Activated T-cell treated with anti-CD3 and anti-CD28 coated beads, Interleukin-2, amount 50 U/mL, for 72 hours (primary cell): ENCODE measurements at regions not wholly inside any gene's neighbourhood (a gene's known extent, or its start where the extent isn't known, plus 50 kb on each side); places are given as distances from the start of the nearest gene placed in this dataset.

Source experiments
- ATAC-seq, 2 donors: fragments of 150-1000 bp; cut with Tn5 transposase; replicated peaks in 1 of 2; 2 replicates each; pipeline ENCODE4 v1.10.0; 2021; ENCODE audit warnings: moderate library complexity in 2 of 2, mild to moderate bottlenecking in 1 of 2
- DNase-seq, 2 donors: peaks; one replicate each; pipeline ENCODE4 v3.0.0; 2021 to 2022; ENCODE audit warnings: mixed read lengths in 1 of 2
- H3K27ac Mint-ChIP-seq: one replicate; pipeline ENCODE4 v1.8.0; 2022; ENCODE audit warnings: mild to moderate bottlenecking, moderate library complexity, mixed read lengths
- H3K27me3 Mint-ChIP-seq: one replicate; pipeline ENCODE4 v1.8.0; 2022; ENCODE audit warnings: low read depth, mixed read lengths
- H3K36me3 Mint-ChIP-seq, 2 donors: one replicate each; pipeline ENCODE4 v1.8.0; 2022; ENCODE audit warnings: mixed read lengths in 2 of 2, mild to moderate bottlenecking in 1 of 2; ENCODE audit not compliant: insufficient read depth in 2 of 2
- H3K4me1 Mint-ChIP-seq: one replicate; pipeline ENCODE4 v1.8.0; 2022; ENCODE audit warnings: low read depth, mixed read lengths
- H3K4me3 Mint-ChIP-seq, 2 donors: one replicate each; pipeline ENCODE4 v1.8.0; 2022; ENCODE audit warnings: mild to moderate bottlenecking in 2 of 2, mixed read lengths in 2 of 2, moderate library complexity in 2 of 2
- H3K9me3 Mint-ChIP-seq, 2 donors: one replicate each; pipeline ENCODE4 v1.8.0; 2022; ENCODE audit warnings: mixed read lengths in 2 of 2

DNA sequence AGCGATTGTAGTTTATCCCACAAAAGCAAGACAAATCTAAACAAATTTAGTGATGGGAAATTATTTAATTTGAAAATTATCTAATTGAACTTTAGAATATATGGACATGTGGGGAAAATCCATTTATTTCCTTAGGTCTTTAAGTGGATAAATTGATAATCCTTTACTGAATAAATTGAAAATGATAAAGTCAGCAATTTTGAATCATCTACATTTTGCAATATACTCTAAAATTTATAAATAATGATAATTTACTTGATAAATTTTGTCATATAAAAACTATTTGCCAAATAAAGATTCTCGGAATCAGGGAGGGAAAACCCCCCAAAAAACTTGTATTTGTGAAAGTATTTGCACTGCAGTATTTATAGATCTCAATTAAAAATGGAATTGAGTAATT lies 875.3 kb upstream of the SLITRK5 start:
- Mint-ChIP-seq H3K4me3 (no peak overlapping the region), H3K27me3 (no peaks in the 10 kb centered on the region), H3K36me3 (peaks cover 0 to 3% of the 10 kb centered on the region in 2 donors), H3K27ac (no peak overlapping the region), H3K4me1 (no peaks in the 10 kb centered on the region), H3K9me3 (peaks cover 7 to 14% of the 10 kb centered on the region in 2 donors)
- no peak for DNase-seq
- no peak for ATAC-seq

DNA sequence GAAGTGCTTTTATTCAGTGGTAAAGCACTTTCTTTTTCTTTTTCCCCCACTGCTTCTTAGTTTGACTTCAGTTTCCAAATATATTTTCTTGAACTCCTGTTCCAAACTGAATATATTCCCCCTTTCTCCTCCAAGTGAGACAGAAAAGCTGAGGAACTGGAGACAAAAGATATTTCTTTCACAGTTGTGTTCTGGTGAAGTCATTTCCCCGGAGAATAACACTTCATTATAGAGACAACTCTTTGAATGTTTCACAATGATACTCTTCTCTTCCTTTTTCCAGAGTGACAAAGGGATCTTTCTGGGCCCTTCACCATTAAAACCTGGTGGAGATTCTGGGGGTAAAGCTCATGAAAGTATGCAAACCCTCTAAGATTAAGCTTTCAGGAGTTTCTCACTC lies 860.8 kb upstream of the SLITRK5 start:
- no peaks in the 10 kb centered on the region for H3K36me3 Mint-ChIP-seq
- no peak for ATAC-seq
- no peak for DNase-seq
- no peak overlapping the region for H3K4me3 Mint-ChIP-seq
- H3K27ac Mint-ChIP-seq = no peak overlapping the region
- peaks cover 1 to 11% of the 10 kb centered on the region in 2 donors for H3K9me3 Mint-ChIP-seq
- H3K27me3 Mint-ChIP-seq = no peaks in the 10 kb centered on the region
- H3K4me1 Mint-ChIP-seq = no peaks in the 10 kb centered on the region

DNA sequence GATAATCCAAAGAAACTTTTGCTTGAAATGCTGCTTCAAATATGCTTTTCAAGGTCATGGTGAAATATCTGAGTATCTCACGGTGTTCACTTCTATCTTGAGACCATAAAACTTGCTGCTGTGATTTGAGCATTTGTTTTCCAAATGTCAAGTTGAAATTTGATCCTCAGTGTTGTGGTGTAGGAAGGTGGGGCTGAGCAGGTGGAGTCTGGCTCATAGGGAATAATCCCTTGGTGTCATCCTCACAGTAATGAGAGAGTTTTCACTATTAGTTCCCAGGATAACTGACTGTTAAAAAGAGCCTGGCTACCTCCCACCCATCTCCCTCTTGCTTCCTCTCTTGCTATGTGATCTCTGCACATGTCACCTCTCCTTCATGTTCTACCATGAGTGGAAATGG lies 858.0 kb upstream of the SLITRK5 start:
- no peak for ATAC-seq
- no peaks in the 10 kb centered on the region for H3K4me1 Mint-ChIP-seq
- no peaks in the 10 kb centered on the region for H3K27me3 Mint-ChIP-seq

DNA sequence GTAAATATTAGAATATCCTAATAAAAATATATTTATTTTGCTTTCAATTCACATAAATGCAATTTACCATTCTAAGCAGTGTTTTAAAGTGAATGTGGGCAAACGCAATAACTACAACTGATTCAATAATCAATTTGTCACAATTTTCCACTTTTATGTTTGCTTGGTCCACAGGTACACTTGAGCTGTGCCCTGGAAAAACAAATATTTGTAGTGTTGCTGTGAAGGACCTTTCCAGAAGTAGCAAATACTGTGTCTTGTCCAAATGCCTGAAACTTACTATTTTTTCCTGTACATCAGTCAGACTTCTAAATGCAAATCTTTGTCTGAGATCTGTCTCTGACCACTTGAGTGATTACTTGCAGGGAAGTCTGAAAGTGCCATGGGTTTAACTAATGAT lies 845.8 kb upstream of the SLITRK5 start:
- Mint-ChIP-seq H3K27me3 (no peaks in the 10 kb centered on the region), H3K9me3 (peaks cover 6 to 9% of the 10 kb centered on the region in 2 donors), H3K27ac (no peak overlapping the region), H3K4me1 (no peaks in the 10 kb centered on the region), H3K4me3 (no peak overlapping the region), H3K36me3 (no peaks in the 10 kb centered on the region)
- no peak for DNase-seq
- ATAC-seq = no peak

More for the DNA sequence above, 858.0 kb upstream of the SLITRK5 start:
- Mint-ChIP-seq H3K9me3 (peaks cover 3 to 9% of the 10 kb centered on the region in 2 donors), H3K4me3 (no peak overlapping the region), H3K36me3 (no peaks in the 10 kb centered on the region), H3K27ac (no peak overlapping the region)
- no peak for DNase-seq

DNA sequence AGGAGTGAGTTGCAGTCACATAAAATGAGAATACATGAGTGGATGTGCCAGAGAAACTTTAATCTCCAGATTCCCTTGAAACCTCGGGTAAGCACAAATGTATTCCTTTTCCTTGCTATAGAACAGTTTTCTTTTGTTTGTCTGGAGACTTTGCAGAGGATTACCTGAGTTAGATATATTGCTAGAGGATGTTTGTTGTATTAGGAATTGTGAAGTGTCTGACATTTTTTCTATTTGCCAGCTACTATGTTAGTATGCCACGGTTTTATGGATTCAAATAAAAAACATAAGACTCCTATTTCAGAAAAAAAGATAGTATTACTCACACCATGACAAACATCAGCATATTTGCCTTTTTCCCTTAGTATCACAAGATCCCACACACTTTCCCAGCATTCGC lies 844.9 kb upstream of the SLITRK5 start:
- Mint-ChIP-seq H3K4me1 (no peaks in the 10 kb centered on the region), H3K27ac (no peak overlapping the region), H3K9me3 (peaks cover 4 to 9% of the 10 kb centered on the region in 2 donors), H3K27me3 (no peaks in the 10 kb centered on the region), H3K4me3 (no peak overlapping the region), H3K36me3 (no peaks in the 10 kb centered on the region)
- DNase-seq = no peak
- ATAC-seq = no peak

DNA sequence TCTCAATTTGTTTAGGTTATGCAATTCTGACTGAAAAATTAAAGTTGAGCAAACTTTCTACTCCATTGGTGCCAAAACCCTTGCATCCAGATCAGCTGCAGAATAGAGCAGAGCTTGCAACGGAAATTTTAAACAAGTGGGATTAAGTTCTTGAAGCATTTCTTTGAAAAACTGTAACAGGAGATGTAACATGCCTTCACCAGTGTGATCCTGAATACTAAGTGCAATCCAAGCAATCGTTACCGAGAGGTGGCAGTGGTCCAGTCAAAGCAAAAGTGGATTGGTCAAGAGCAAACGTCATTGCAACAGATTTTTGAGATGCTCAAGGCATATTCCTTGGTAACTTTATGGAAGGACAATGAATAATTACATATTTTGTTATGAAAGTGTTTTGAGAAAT lies 841.1 kb upstream of the SLITRK5 start:
- DNase-seq = no peak
- Mint-ChIP-seq H3K4me1 (no peaks in the 10 kb centered on the region), H3K27ac (no peak overlapping the region), H3K4me3 (no peak overlapping the region), H3K36me3 (no peaks in the 10 kb centered on the region), H3K27me3 (no peaks in the 10 kb centered on the region), H3K9me3 (peaks cover 2 to 4% of the 10 kb centered on the region in 2 donors)
- no peak for ATAC-seq

DNA sequence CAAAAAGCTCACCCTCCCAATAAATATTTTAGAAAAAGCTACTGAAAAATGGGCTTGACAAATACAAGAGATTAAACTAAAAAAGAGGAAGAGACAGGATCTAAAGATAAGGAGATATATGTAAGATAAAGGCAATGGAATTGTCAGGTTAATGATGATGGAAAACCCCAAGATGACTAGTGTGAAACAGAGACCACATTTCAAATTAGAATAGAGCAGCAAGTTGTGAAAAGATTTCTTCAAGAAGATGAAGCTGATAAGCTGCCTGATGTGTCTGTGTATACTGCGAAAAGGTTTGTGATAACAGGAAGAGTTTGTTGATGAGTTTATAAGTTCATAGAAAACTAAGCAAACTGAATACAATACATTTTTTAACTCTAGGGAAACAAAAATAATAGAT lies 840.1 kb upstream of the SLITRK5 start:
- H3K27me3 Mint-ChIP-seq = no peaks in the 10 kb centered on the region
- ATAC-seq (no peak), DNase-seq (no peak)
- no peak overlapping the region for H3K27ac Mint-ChIP-seq
- H3K4me1 Mint-ChIP-seq = no peaks in the 10 kb centered on the region
- no peak overlapping the region for H3K4me3 Mint-ChIP-seq
- H3K9me3 Mint-ChIP-seq = peaks cover 5 to 6% of the 10 kb centered on the region in 2 donors
- H3K36me3 Mint-ChIP-seq = no peaks in the 10 kb centered on the region

DNA sequence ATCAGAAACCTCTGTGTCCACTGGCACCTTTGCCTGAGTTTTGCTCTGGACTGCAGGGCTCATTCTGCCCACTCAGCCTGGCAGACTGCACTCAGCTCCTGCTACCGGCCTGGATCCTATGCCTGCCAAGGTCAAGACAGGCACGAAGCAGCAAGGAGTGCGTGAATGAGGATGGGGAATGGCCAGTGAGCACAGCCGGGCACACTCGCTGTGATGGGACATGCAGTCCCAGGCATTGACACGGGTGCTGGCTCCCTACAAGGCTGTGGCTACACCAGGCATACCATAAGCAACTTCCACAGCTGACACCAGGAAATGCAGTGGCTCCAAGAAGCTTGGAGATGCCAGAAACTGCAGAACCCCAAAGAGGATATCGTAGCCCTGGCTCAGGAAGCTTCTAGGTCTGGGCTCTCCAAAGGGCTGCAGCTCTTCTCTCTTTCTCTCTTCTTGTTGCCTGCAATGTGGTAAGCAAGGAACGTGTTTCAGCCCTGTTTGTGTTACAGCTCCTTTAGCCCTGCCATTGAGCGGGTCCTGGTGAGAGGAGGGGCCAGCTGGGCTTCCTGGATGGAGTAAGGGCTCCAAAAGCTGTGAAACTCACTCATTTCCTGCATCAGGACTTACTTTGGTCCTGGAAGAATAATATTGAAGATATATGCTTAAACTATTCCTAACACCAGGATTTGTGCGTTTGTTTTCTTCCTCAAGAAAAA lies 832.6 kb upstream of the SLITRK5 start:
- Mint-ChIP-seq H3K27me3 (no peaks in the 10 kb centered on the region), H3K36me3 (peaks cover 0 to 2% of the 10 kb centered on the region in 2 donors), H3K4me1 (no peaks in the 10 kb centered on the region), H3K4me3 (no peak overlapping the region), H3K27ac (no peak overlapping the region), H3K9me3 (peaks cover 4 to 10% of the 10 kb centered on the region in 2 donors)
- DNase-seq (no peak), ATAC-seq (no peak)

DNA sequence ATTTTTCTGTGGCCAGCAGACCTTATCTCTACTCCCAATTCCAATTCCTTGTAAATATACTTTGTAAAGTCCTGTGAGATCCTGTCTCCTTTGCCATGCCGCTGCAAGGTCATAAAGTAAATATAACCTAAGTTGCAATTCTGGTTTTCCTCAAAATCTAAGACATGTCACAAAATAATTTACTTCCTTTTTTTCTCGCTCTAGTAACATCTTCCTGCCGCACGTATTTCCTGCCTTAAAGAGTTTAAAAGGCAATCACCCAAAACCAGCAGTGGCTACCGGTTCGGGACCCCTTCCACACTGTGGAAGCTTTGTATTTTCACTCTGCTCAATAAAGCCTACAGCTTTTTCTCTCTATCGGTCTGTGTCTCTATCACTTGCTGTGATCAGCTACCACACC lies 832.0 kb upstream of the SLITRK5 start:
- H3K27me3 Mint-ChIP-seq = no peaks in the 10 kb centered on the region

DNA sequence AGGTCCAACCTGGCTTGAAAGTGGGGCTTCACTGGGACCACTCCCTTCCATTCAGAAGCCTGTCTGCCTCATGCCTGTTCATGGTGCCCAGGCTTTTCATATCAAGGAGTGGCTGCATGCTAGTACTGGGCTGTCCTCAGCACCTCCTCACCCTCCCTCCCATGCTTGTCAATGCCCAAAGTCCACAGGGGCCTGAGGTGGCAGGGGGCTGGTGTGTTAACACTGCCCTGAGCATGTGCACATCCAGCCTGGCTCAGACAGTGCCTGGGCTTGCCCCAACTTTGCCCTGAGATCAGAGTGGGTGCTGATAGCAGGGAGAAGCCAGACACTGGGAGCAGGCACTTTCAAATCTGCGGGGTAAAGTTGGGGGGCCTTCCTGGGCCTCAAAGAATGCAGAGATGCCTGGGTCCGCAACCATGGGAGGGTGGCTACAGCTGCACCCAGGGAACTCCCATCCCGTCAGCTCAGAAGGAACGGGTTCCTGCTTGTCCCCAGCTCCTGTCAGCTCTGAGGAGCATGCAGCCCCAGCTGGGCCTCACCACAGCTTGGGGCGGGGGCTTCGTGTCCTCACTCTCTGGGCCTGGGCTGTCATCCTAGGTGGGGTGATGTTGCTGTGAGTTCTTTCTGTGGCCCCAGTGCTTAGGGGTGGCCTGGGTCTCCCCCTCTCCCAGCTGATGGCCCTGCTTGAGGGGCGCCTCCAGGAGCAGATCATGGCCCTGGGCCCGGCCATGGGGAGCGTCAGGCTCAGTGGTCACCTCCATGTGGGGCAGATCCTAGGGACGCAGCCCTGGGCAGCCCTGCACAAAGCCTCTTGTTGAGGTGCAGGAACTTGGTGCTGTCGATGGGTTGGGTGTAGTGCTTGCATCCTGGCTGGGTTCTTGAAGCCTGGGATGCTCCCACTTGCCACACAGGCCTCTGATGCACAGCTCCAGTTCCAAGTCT lies 830.6 kb upstream of the SLITRK5 start:
- no peak for ATAC-seq

More for the DNA sequence above, 832.0 kb upstream of the SLITRK5 start:
- H3K27ac Mint-ChIP-seq = no peak overlapping the region
- H3K4me1 Mint-ChIP-seq = no peaks in the 10 kb centered on the region
- peaks cover 0 to 2% of the 10 kb centered on the region in 2 donors for H3K36me3 Mint-ChIP-seq
- peaks cover 4 to 10% of the 10 kb centered on the region in 2 donors for H3K9me3 Mint-ChIP-seq
- ATAC-seq = no peak
- DNase-seq = no peak
- no peak overlapping the region for H3K4me3 Mint-ChIP-seq

DNA sequence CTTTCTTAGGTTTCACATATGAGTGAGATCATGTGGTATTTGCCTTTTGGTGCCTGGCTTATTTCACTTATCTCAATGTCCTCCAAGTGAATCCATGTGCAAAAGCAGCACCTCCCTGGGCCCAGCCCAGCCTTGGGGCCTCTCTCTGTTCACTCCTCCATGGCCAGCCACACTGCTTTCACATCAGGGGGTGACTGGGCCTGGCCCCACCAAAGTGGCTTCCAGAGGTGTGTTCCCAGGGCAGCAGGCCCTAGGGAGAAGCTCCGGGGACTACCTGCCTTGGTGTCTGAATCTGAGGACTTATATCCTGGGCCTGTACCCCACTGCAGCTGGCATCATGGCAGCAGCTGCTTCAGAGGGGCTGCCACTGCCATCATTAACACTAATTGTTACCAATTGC lies 829.9 kb upstream of the SLITRK5 start:
- Mint-ChIP-seq H3K4me1 (no peaks in the 10 kb centered on the region), H3K36me3 (peaks cover 0 to 2% of the 10 kb centered on the region in 2 donors), H3K27me3 (no peaks in the 10 kb centered on the region), H3K27ac (no peak overlapping the region), H3K9me3 (peaks cover 2 to 9% of the 10 kb centered on the region in 2 donors), H3K4me3 (no peak overlapping the region)
- ATAC-seq (no peak), DNase-seq (no peak)

More for the DNA sequence above, 830.6 kb upstream of the SLITRK5 start:
- no peak for DNase-seq
- Mint-ChIP-seq H3K4me1 (no peaks in the 10 kb centered on the region), H3K36me3 (peaks cover 0 to 2% of the 10 kb centered on the region in 2 donors), H3K27me3 (no peaks in the 10 kb centered on the region), H3K27ac (no peak overlapping the region), H3K4me3 (no peak overlapping the region), H3K9me3 (peaks cover 1 to 8% of the 10 kb centered on the region in 2 donors)

DNA sequence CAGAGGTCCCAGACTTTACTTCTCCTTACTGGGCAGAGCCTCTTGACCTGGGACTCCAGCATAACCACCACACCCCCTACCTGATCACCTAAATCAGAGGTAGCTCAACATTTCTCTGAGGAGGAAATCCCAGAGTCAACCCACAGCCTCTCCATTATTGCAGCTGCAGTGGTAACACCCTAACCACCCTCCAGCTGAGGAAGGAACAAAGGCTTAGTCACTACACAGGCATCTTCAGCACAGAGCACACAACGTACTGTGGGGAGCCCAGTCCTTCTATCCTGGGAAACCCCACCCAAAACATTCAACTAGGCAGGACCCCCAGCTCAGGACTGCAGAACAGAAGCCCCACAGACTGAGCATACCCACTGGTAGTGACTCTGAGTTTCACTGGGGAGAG lies 824.7 kb upstream of the SLITRK5 start:
- DNase-seq (no peak), ATAC-seq (no peak)
- peaks cover 0 to 2% of the 10 kb centered on the region in 2 donors for H3K36me3 Mint-ChIP-seq
- H3K9me3 Mint-ChIP-seq = peaks cover 8 to 11% of the 10 kb centered on the region in 2 donors
- H3K4me3 Mint-ChIP-seq = no peak overlapping the region
- no peaks in the 10 kb centered on the region for H3K4me1 Mint-ChIP-seq
- H3K27me3 Mint-ChIP-seq = no peaks in the 10 kb centered on the region
- H3K27ac Mint-ChIP-seq = no peak overlapping the region

DNA sequence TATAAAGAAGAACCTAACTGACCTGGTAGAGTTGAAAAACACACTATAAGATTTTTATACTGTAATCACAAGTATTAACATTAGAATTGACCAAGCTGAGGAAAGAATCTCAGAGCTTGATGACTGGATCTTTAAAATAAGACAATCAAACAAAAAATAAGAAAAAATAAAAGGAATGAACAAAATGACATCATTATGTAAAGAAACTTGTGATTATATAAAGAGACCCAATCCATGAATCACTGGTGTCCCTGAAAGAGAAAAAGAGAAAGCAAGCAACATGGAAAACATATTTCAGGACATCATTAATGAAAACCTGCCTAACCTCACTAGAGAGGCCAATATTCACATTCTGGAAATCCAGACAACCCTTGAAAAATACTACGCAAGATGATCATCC lies 822.5 kb upstream of the SLITRK5 start:
- Mint-ChIP-seq H3K36me3 (peaks cover 0 to 2% of the 10 kb centered on the region in 2 donors), H3K4me1 (no peaks in the 10 kb centered on the region), H3K4me3 (no peak overlapping the region), H3K27me3 (no peaks in the 10 kb centered on the region), H3K9me3 (peaks cover 8 to 13% of the 10 kb centered on the region in 2 donors), H3K27ac (no peak overlapping the region)
- no peak for DNase-seq
- ATAC-seq = no peak
